HepG2 (cell line): ENCODE measurements at regions not wholly inside any gene's neighbourhood (a gene's known extent, or its start where the extent isn't known, plus 50 kb on each side); places are given as distances from the start of the nearest gene placed in this dataset.

ENCODE experiments used
- CTCF ChIP-seq: sonication (generic); formaldehyde crosslinking; IDR thresholded peaks from 2 replicates; pipeline ENCODE4 v1.5.0; 2020; ENCODE audit warnings: mild to moderate bottlenecking, missing genetic modification reagents, moderate library complexity
- FOSL1 ChIP-seq: sonication (generic); formaldehyde crosslinking; IDR thresholded peaks from 2 replicates; pipeline ENCODE4 v1.9.0; 2021; ENCODE audit warnings: missing genetic modification reagents, borderline replicate concordance
- GABPB1 ChIP-seq: IDR thresholded peaks from 2 replicates; pipeline ENCODE4 v1.6.1; 2016; ENCODE audit warnings: mild to moderate bottlenecking, missing genetic modification reagents, moderate library complexity, missing compliant biosample characterization
- JUNB ChIP-seq: sonication (generic); formaldehyde crosslinking; IDR thresholded peaks from 2 replicates; pipeline ENCODE4 v1.8.0; 2022; ENCODE audit warnings: missing genetic modification reagents, mild to moderate bottlenecking, borderline replicate concordance
- KDM3A ChIP-seq: IDR thresholded peaks from 2 replicates; pipeline ENCODE4 v1.6.1; 2018; ENCODE audit warnings: low read depth, missing compliant biosample characterization
- MTA1 ChIP-seq: sonication (generic); formaldehyde crosslinking; IDR thresholded peaks from 2 replicates; pipeline ENCODE4 v1.4.0; 2020; ENCODE audit warnings: missing genetic modification reagents, mild to moderate bottlenecking, borderline replicate concordance
- POLR2A ChIP-seq, 2 experiments: IDR thresholded peaks; 2 replicates each; pipeline ENCODE4 v1.6.1; 2011; ENCODE audit warnings: low read depth in 2 of 2, low read length in 2 of 2, mild to moderate bottlenecking in 1 of 2, moderate library complexity in 1 of 2; ENCODE audit not compliant: insufficient read depth in 1 of 2
- REPIN1 ChIP-seq: sonication (generic); formaldehyde crosslinking; IDR thresholded peaks from 2 replicates; pipeline ENCODE4 v1.8.0; 2022; ENCODE audit warnings: missing genetic modification reagents, low read depth, mild to moderate bottlenecking, borderline replicate concordance
- ZBTB1 ChIP-seq: sonication (generic); formaldehyde crosslinking; IDR thresholded peaks from 2 replicates; pipeline ENCODE4 v1.4.0; 2020; ENCODE audit warnings: missing genetic modification reagents, borderline replicate concordance
- ZNF550 ChIP-seq: sonication (generic); formaldehyde crosslinking; IDR thresholded peaks from 2 replicates; pipeline ENCODE4 v1.4.0; 2020; ENCODE audit warnings: mild to moderate bottlenecking, missing genetic modification reagents, borderline replicate concordance
- ZNF737 ChIP-seq: sonication (generic); formaldehyde crosslinking; IDR thresholded peaks from 2 replicates; pipeline ENCODE4 v1.5.0; 2020; ENCODE audit warnings: missing genetic modification reagents, mild to moderate bottlenecking, borderline replicate concordance
- TF ChIP-seq, protein P1 (sequence below): sonication (generic); formaldehyde crosslinking; IDR thresholded peaks from 2 replicates; pipeline ENCODE4 v1.9.0; 2022; ENCODE audit warnings: low read depth, missing genetic modification reagents
- TF ChIP-seq, protein P2 (sequence below): sonication (generic); formaldehyde crosslinking; IDR thresholded peaks from 2 replicates; pipeline ENCODE4 v1.4.0; 2020; ENCODE audit warnings: missing genetic modification reagents

GRCh38 chr6:15768999-15769398 lies 106.2 kb upstream of the DTNBP1 start:
- TF ChIP-seq POLR2A (IDR thresholded peaks at IDR 0.05; ENCODE audit: insufficient read depth in 1 of 2, low read depth in 2 of 2, low read length in 2 of 2): no peak
- TF ChIP-seq KDM3A (CRISPR knock-in tag): no peak
- TF ChIP-seq, protein P1, sequence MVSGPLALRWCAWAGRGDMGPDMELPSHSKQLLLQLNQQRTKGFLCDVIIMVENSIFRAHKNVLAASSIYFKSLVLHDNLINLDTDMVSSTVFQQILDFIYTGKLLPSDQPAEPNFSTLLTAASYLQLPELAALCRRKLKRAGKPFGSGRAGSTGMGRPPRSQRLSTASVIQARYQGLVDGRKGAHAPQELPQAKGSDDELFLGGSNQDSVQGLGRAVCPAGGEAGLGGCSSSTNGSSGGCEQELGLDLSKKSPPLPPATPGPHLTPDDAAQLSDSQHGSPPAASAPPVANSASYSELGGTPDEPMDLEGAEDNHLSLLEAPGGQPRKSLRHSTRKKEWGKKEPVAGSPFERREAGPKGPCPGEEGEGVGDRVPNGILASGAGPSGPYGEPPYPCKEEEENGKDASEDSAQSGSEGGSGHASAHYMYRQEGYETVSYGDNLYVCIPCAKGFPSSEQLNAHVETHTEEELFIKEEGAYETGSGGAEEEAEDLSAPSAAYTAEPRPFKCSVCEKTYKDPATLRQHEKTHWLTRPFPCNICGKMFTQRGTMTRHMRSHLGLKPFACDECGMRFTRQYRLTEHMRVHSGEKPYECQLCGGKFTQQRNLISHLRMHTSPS (CRISPR knock-in tag): no peak
- no peak for TF ChIP-seq GABPB1 (CRISPR knock-in tag)
- no peak for TF ChIP-seq MTA1 (CRISPR knock-in tag)
- no peak for TF ChIP-seq FOSL1
- no peak for TF ChIP-seq JUNB (CRISPR knock-in tag)
- TF ChIP-seq CTCF (CRISPR knock-in tag): no peak
- no peak for TF ChIP-seq ZNF550
- TF ChIP-seq ZBTB1 (CRISPR knock-in tag): no peak
- no peak for TF ChIP-seq ZNF737
- TF ChIP-seq, protein P2, sequence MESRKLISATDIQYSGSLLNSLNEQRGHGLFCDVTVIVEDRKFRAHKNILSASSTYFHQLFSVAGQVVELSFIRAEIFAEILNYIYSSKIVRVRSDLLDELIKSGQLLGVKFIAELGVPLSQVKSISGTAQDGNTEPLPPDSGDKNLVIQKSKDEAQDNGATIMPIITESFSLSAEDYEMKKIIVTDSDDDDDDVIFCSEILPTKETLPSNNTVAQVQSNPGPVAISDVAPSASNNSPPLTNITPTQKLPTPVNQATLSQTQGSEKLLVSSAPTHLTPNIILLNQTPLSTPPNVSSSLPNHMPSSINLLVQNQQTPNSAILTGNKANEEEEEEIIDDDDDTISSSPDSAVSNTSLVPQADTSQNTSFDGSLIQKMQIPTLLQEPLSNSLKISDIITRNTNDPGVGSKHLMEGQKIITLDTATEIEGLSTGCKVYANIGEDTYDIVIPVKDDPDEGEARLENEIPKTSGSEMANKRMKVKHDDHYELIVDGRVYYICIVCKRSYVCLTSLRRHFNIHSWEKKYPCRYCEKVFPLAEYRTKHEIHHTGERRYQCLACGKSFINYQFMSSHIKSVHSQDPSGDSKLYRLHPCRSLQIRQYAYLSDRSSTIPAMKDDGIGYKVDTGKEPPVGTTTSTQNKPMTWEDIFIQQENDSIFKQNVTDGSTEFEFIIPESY (CRISPR knock-in tag): no peak
- no peak for TF ChIP-seq REPIN1 (CRISPR knock-in tag)
